NB4 (cell line): ENCODE measurements at regions not wholly inside any gene's neighbourhood (a gene's known extent, or its start where the extent isn't known, plus 50 kb on each side); places are given as distances from the start of the nearest gene placed in this dataset.

Experiments used
- MYC ChIP-seq: IDR thresholded peaks from 2 replicates; pipeline ENCODE4 v1.6.1; 2011; ENCODE audit warnings: low read depth, low read length
- POLR2A ChIP-seq: IDR thresholded peaks from 2 replicates; pipeline ENCODE4 v1.6.1; 2011; ENCODE audit warnings: mild to moderate bottlenecking; ENCODE audit not compliant: insufficient read length; ENCODE audit errors: extremely low read depth
- TF ChIP-seq, protein P1 (sequence below): IDR thresholded peaks from one replicate; pipeline ENCODE4 v1.5.1; 2012; ENCODE audit warnings: low read depth, low read length
- TF ChIP-seq, protein P2 (sequence below): IDR thresholded peaks from 2 replicates; pipeline ENCODE4 v1.6.1; 2011; ENCODE audit warnings: low read depth, low read length

DNA sequence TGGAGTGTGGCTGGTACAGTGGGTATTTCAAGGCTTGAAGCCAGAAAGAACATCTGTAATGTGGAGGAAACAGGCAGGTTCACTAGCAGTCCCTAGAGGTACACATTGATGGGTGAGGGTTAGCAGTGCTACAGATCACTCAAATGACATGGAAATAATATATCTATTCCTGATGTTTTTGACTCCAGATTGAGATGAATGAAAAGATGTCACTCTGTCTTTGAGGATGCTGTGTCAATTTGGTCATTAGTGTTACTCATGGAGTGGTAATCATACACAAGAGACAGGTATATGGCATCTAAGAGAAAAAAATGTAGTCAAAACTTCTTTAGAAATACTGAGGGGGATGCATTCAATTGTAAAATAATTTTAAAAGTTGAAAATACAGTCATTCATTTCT, 135.1 kb downstream of the ZIC1 start:
- TF ChIP-seq, protein P1, sequence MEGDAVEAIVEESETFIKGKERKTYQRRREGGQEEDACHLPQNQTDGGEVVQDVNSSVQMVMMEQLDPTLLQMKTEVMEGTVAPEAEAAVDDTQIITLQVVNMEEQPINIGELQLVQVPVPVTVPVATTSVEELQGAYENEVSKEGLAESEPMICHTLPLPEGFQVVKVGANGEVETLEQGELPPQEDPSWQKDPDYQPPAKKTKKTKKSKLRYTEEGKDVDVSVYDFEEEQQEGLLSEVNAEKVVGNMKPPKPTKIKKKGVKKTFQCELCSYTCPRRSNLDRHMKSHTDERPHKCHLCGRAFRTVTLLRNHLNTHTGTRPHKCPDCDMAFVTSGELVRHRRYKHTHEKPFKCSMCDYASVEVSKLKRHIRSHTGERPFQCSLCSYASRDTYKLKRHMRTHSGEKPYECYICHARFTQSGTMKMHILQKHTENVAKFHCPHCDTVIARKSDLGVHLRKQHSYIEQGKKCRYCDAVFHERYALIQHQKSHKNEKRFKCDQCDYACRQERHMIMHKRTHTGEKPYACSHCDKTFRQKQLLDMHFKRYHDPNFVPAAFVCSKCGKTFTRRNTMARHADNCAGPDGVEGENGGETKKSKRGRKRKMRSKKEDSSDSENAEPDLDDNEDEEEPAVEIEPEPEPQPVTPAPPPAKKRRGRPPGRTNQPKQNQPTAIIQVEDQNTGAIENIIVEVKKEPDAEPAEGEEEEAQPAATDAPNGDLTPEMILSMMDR: no peak
- TF ChIP-seq MYC (no peak), POLR2A (no peak)
- TF ChIP-seq, protein P2, sequence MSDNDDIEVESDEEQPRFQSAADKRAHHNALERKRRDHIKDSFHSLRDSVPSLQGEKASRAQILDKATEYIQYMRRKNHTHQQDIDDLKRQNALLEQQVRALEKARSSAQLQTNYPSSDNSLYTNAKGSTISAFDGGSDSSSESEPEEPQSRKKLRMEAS: no peak
